ENCODE measurements at regions not wholly inside any gene's neighbourhood (a gene's known extent, or its start where the extent isn't known, plus 50 kb on each side); places are given as distances from the start of the nearest gene placed in this dataset.
"Not testable (repeated sequence)": the region's sequence is repeated elsewhere in the genome, so short reads cannot be mapped to it uniquely, and the experiment has no call there.

DNA sequence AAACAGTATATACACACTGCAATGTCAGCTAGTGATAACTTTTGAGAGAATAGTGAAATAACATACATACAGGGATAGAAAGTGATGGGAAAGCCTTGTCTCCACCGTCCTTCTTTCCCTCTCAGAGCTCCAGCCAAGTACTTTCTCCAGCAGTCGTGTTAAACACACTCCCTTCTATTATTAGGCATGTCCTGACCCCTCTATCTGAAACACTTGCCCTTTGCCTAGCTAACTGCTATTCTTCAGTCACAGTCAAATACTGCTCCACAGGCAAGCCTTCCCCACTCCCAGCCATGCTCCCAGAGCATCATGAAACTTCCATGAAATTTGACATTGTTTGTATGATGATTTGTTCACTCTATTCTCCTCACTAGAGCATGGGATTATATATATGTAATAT is 291.1 kb downstream of the TRIML1 start:
- DNase-seq (ENCODE audit: extremely low read depth in 1 of 2, low read depth in 1 of 2), result no peak

DNA sequence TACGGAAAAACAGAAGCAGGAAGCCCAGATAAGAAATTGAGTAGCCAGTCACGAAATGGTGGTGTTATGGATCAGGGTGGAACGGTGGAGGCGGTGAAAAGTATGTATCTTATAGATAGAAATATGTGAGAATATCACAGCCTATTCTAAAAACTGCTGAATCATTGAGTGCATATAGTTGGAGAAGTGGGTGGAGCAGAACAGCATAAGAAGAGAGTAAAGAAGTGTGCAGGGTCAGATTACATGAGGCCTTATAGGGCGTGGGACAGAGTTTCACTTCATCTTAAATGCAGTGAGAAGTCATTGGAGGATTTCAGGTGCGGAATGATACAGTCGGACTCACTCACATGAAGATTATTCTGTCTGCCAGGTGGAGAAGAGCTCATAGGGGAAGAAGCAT is 293.1 kb downstream of the TRIML1 start:
- DNase-seq (ENCODE audit: extremely low read depth in 1 of 2, low read depth in 1 of 2), result no peak

GRCh38 chr4:188433741-188434315 is 294.6 kb downstream of the TRIML1 start:
- DNase-seq (ENCODE audit: extremely low read depth in 1 of 2, low read depth in 1 of 2), result no peak

- DNase-seq (ENCODE audit: extremely low read depth in 1 of 2, low read depth in 1 of 2), result no peak
Measured at GRCh38 chr4:188434643-188435042, 295.4 kb downstream of the TRIML1 start.

- no peak for DNase-seq (ENCODE audit: extremely low read depth in 1 of 2, low read depth in 1 of 2)
Measured at GRCh38 chr4:188435381-188435780, 296.1 kb downstream of the TRIML1 start.

- no peak for DNase-seq (ENCODE audit: extremely low read depth in 1 of 2, low read depth in 1 of 2)
Measured at GRCh38 chr4:188437535-188437934, 298.3 kb downstream of the TRIML1 start.

DNA sequence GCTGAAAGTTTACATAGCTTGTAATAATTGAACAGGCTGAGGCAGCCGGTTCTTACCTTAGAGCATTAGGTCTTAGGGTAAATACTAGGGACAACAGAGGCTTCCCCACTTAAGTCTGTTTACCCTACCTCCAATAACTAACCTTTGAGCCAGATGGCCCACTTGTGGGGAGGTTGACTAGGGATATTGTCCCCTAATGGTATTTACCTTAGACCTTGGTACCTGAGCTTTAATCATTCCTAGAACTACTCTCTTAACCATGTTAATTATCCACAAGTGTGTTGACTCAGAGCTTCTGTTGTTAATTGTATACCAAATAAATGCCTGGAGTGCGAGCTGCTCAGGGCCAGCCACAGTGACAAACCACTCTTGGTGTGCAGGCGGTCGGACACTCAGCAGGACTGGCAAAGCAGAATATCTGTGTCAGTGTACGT is 299.2 kb downstream of the TRIML1 start:
- DNase-seq (ENCODE audit: extremely low read depth in 1 of 2, low read depth in 1 of 2), result not testable (repeated sequence)

- DNase-seq (ENCODE audit: extremely low read depth in 1 of 2, low read depth in 1 of 2), result no peak
Measured at GRCh38 chr4:188439641-188440311, 300.5 kb downstream of the TRIML1 start.

DNA sequence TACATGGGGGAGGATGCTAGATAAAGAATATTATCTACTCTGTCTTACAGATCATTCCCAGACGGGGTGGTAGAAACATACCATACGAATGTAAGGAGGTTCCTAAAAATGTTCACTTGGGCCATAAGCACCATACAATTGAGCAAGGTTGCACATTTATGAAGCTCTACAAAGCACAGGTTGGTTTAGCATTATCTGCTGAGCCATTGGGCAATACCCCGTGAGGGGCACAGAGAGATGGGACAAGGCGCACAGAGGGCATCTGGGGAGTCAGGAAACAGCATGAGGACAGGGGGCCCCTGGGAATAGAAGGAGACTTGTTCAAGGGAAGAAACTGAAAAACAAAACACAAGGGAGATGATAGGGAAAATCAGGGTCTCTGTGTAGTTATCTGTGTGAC is 305.3 kb downstream of the TRIML1 start:
- DNase-seq (ENCODE audit: extremely low read depth in 1 of 2, low read depth in 1 of 2), result no peak

GRCh38 chr4:188448996-188449395 is 309.8 kb downstream of the TRIML1 start:
- not testable (repeated sequence) for DNase-seq (ENCODE audit: extremely low read depth in 1 of 2, low read depth in 1 of 2)

- DNase-seq (ENCODE audit: extremely low read depth in 1 of 2, low read depth in 1 of 2), result no peak
Measured at GRCh38 chr4:188450571-188450970, 311.3 kb downstream of the TRIML1 start.

GRCh38 chr4:188452097-188452496 is 312.9 kb downstream of the TRIML1 start:
- DNase-seq (ENCODE audit: extremely low read depth in 1 of 2, low read depth in 1 of 2), result no peak

DNA sequence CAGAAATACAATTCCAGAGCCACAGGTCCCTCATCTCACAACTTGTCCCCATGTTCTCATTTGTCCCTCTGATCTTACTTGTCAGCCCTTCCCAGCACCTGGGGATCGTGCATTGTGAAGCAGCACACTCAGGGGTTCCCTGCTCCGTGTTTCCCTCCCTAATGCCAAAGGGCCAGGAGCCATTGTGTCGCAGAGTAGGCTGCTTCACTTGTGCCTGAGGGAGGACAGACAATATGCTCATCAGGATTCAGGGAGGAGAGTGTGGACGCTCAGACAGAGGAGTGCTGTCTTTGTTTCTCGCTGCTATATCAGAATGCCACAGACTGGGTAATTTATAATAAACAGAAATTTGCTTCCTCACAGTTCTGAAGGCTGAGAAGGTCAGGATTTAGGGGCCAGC is 315.3 kb downstream of the TRIML1 start:
- no peak for DNase-seq (ENCODE audit: extremely low read depth in 1 of 2, low read depth in 1 of 2)

DNA sequence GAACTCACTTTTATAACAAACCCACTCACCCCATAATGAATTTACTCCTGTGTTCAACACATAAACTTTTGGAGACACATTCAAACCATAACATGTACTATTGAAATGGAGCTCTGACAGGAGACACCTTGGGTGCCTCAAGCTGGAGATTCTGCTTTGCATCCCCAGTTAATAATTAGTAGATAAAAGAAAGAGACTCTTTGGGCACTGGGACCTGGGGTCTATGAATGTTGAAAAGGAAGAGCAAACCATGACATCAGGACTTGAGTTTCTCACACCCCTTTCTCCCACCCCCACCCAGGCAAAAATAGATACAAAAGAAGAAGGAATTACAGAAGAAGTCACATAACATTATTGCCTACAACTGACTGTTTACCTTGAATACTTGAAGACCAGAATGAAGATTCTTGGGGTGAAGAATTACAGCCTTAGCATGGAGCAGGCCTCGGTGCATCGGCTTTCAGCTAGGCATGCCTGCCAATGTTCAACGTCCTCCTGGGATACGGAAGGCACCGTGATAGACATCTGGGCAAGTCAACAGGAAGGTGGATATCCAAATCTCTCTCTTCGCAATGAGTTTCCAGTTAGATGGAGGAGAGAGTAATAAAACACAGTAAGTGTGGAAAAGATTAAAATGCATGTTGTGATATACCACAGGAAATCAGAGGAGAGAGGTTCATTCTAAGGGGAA is 316.0 kb downstream of the TRIML1 start:
- no peak for DNase-seq (ENCODE audit: extremely low read depth in 1 of 2, low read depth in 1 of 2)

- no peak for DNase-seq (ENCODE audit: extremely low read depth in 1 of 2, low read depth in 1 of 2)
Measured at GRCh38 chr4:188459381-188459780, 320.1 kb downstream of the TRIML1 start.

DNA sequence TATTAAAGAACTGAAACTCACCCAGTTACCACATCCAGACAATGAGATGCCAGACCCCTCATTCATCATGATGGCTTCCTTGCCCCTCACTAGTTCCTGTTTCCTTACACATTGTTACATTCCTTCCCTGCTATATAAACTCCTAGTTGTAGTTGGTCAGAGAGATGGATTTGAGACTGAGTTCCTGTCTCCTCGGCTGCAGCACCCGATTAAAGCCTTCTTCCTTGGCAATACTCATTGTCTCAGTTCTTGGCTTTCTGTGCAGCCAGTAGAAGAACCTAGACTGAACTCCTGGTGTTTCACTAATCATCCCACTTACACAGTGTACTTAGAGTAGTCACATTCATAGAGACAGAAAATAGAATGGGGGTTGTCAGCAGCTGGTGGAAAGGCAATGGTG is 324.7 kb downstream of the TRIML1 start:
- DNase-seq (ENCODE audit: extremely low read depth in 1 of 2, low read depth in 1 of 2), result no peak

GRCh38 chr4:188466001-188466400 is 326.8 kb downstream of the TRIML1 start:
- DNase-seq (ENCODE audit: extremely low read depth in 1 of 2, low read depth in 1 of 2), result no peak

- no peak for DNase-seq (ENCODE audit: extremely low read depth in 1 of 2, low read depth in 1 of 2)
Measured at GRCh38 chr4:188484256-188484655, 345.0 kb downstream of the TRIML1 start.

DNA sequence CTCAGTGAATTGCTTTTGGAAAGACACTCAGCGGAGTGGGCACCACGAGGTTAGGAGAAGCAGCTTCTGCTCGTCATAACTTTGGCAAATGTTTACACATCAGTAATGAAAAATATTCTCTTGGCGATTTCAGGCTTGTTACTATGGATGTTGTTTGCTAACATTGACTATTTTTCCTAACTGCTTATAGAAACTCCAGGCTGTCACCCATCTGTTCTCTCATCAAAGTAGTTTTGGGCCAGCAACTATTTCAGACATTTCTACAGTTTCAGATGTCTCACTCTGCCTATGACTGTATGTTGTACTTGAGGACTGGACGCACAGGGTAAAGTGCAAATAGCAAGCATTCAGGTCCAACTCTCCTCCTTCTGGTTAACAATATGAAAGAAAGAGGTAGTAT is 346.7 kb downstream of the TRIML1 start:
- DNase-seq (ENCODE audit: extremely low read depth in 1 of 2, low read depth in 1 of 2), result no peak

GRCh38 chr4:188492886-188493285 is 353.6 kb downstream of the TRIML1 start:
- no peak for DNase-seq (ENCODE audit: extremely low read depth in 1 of 2, low read depth in 1 of 2)

DNA sequence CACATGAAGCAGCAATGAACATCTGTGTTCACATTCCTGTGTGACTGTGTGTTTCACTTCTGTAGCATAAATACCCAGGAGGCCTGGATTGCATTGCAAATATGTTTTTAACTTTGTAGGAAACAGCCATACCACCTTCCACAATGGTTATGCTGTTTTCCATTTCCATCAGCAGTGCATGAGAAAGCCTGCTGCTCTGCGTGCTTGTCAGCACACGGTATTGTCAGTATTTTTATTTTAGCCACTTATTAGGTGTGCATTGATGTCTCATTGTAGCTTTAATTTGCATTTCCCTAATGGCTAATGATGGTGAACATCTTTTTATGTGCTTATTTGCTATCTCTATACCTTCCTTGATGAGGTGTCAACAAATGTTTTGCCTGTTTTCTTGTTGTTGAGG is 355.9 kb downstream of the TRIML1 start:
- no peak for DNase-seq (ENCODE audit: extremely low read depth in 1 of 2, low read depth in 1 of 2)

GRCh38 chr4:188511431-188511830 is 372.2 kb downstream of the TRIML1 start:
- no peak for DNase-seq (ENCODE audit: extremely low read depth in 1 of 2, low read depth in 1 of 2)

Data from activated CD8-positive, alpha-beta memory T cell treated with anti-CD3 and anti-CD28 coated beads for 1 hour (primary cell).